GM21515 (cell line): ENCODE measurements at regions not wholly inside any gene's neighbourhood (a gene's known extent, or its start where the extent isn't known, plus 50 kb on each side); places are given as distances from the start of the nearest gene placed in this dataset.
A peak's percentile ranks its signal among the peaks of the same experiment; 100 is the strongest.

Experiments used
- ATAC-seq: cut with Tn5 transposase; IDR thresholded peaks from one replicate; pipeline ENCODE4 v1.9.1; 2021; ENCODE audit not compliant: unreplicated experiment

GRCh38 chr2:36060133-36060532 is 295.4 kb upstream of the CRIM1 start:
- peak; percentile 25 for ATAC-seq

DNA sequence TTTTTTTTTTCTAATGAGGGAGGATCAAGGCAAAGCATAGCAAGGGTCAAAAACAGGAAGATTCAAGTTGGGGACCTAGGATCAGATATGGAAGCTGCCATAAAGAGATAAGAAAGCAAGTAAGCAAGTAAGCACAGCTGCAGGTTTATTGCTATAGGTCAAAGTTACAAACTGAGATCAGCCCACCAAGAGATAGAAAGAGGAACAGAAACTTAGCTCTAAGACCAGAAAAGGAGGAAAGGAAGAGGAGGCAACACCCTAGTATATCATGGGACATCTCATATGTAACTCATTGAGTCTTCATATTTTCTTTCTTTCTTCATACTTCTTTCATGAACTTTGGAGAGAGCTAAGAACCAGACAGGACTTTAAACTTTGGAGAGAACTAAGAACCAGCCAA is 295.9 kb upstream of the CRIM1 start:
- ATAC-seq = peak; percentile 100

DNA sequence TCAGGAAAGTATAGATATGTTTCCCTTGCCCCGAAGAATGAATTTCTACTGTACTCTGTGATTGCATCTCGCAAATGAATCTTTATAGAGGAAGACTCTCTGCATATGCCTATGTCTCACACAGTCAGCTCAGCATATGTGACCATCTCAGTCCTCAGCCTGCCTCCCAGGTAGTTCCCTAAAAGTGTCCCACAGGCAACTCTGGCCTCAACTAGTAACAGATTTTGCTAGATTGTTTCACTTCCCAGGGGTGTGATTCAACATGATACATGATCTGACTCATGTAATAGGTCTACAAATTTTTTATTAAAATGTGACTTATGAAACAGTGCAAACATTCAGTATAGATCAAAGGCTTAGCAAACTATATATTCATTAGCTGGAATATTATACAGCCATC is 296.6 kb upstream of the CRIM1 start:
- no peak for ATAC-seq

GRCh38 chr2:36058076-36058475 is 297.5 kb upstream of the CRIM1 start:
- ATAC-seq = no peak

GRCh38 chr2:36052819-36053218 is 302.8 kb upstream of the CRIM1 start:
- no peak for ATAC-seq

- ATAC-seq = no peak
Measured at GRCh38 chr2:36044411-36044810, 311.2 kb upstream of the CRIM1 start.

- no peak for ATAC-seq
Measured at GRCh38 chr2:36035137-36035536, 320.4 kb upstream of the CRIM1 start.

DNA sequence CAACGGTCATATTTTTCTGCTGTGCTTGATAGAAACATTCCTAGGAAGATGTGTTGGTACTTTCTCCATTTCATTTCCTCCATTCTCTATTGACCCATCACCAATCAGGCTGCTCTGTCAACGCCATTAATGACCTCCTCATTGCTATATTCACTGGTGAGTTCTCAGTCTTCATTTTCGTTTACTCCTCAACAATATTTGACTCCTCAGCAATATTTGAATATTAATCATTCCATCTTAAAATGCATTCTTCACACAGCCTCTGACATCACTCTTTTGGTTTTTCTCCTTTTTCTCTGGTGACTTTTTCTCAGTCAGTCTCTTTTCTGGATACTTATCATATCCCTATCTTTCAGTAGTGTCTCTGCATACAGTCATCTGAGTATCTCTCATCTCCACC is 323.5 kb upstream of the CRIM1 start:
- no peak for ATAC-seq

- ATAC-seq = no peak
Measured at GRCh38 chr2:36031471-36031870, 324.1 kb upstream of the CRIM1 start.

GRCh38 chr2:36027616-36028015 is 328.0 kb upstream of the CRIM1 start:
- no peak for ATAC-seq

- ATAC-seq = no peak
Measured at GRCh38 chr2:36013064-36013463, 342.5 kb upstream of the CRIM1 start.

DNA sequence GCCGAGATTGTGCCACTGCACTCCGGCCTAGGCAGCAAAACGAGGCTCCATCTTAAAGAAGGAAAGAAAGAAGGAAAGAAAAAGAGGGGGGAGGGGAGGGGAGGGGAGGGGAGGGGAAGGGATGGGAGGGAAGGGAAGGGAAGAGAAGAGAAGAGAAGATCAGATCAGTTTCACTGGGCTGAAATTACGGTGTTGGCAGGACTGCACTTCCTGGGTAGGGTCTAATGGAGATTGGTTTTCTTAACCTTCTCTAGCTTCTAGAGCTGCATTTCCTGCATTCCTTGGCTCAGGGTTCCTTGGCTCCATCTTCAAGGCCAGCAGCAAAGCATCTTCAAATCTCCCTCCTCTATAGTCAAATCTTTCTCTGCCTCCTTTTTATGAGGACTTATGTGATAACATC is 349.1 kb upstream of the CRIM1 start:
- ATAC-seq = no peak

DNA sequence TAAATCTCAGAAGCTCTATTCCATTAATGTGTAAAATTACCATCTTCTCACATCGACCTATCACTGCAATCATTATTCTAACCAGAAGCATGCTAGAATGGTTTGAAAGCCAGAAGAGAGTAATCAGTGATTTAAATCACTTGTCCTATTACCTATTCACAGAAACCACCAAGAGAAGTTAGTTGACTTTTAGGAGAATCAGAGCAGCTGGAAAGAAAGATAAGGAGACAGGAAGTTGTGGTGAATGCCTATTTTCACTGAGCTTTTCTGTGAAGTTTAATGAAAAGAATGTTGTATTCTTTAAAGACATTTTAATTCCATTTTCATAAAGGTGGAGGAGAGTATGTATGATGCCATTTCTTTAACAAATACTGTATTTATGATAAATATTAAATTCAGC is 352.6 kb upstream of the CRIM1 start:
- no peak for ATAC-seq

- ATAC-seq = no peak
Measured at GRCh38 chr2:35997488-35997887, 358.1 kb upstream of the CRIM1 start.

DNA sequence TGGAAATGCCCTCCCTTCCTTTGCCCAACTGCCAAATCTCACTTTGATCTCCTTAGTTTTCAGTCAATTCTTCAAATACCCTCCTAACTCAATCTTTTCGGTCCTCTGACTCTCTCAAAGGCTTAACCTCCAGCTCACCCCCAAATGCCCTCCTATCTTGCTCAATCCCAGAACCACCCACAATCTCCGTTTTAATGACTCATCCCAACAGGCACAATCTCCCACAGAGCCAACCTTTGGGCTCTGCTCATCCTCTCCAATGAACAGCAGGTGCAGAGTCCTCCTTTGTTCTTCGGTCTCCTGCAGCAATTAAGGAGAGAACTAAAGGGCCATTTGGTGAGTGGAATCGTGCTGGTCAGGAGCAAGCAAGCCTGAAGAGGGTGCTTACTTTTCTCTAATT is 366.1 kb upstream of the CRIM1 start:
- ATAC-seq = no peak

DNA sequence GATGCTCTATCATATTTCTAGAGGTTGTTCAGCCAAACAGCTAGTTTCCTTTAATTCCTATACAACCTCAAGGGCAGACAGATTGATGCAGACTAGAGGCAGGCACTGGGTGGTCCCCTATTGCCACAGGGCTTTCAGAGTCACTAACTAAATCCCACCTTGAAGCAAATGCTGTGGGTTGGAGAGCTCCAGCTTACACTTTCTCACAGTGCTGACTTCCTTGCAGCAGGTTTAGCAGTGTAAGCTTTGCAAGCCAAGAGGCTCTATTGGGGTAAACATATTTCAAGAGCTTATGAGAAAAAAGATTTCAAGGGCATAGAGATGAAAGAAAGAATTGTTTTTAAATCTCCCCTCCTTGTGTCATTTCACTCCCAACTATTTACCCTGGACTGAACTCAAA is 366.5 kb upstream of the CRIM1 start:
- ATAC-seq = no peak

DNA sequence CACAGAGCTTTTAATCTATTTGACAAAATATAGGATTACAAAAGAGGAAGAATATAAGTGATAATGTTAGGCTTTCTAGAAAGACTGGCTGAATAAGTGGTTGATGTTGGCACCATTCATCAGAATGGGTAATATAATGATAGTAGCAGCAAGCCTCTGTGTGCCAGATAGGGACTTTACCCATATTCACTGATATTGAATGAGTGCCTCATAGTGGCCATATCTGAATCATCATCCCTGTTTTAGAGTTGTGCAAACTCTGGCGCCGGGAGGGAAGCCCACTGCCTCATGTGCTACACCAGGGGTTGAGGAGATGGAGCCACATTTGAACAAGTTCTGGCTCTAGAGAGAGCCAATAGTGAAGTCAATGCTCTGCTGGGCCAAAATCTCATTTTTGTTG is 368.7 kb upstream of the CRIM1 start:
- no peak for ATAC-seq

GRCh38 chr2:35978218-35978617 is 377.4 kb upstream of the CRIM1 start:
- peak; percentile 96 for ATAC-seq

GRCh38 chr2:35976611-35977010 is 379.0 kb upstream of the CRIM1 start:
- no peak for ATAC-seq

DNA sequence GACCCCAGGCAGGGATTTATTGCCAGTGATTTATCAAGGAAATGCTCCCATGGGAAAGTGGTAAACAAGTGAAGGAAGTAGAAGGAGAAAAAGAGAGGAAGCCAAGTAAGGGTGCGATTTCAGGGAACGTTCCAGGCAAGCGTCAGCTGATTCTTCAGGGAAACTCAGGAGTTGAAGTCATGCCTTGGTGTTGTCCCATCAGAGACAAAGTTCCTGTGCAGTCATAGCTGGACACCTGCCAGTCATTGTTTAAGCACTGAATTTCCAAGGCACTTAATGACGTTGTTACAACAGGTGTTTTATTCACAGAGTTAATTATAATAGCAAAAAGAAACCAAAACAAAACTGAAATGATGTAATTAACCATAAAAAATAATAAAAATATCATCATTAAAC is 381.8 kb upstream of the CRIM1 start:
- ATAC-seq = no peak

- peak; percentile 69 for ATAC-seq
Measured at GRCh38 chr2:35973132-35973736, 382.3 kb upstream of the CRIM1 start.

DNA sequence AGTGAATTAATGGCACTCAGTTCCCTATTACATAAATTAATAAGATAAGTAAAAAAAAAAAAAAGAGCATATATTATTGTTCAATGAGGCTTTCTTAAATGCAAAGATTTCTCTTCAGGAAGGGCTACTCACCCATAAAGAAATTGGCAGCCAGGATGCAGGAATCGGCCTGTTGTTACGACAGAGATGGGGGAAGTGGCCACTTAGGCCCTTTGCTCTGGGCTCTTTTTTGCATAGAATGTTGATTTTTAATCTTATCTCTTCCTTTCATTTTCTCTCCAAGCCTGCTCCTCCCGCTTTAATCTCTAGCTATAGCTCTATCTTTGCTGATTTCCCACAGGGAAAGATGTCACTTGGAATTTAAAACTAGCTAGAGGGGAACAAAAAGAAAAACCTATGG is 391.8 kb upstream of the CRIM1 start:
- ATAC-seq = no peak

- no peak for ATAC-seq
Measured at GRCh38 chr2:35963357-35963756, 392.2 kb upstream of the CRIM1 start.
